Progenitor cell of endocrine pancreas (in vitro differentiated cells): ENCODE measurements at regions not wholly inside any gene's neighbourhood (a gene's known extent, or its start where the extent isn't known, plus 50 kb on each side); places are given as distances from the start of the nearest gene placed in this dataset.

Experiments
- DNase-seq: peaks from one replicate; pipeline ENCODE4 v3.0.0; 2021; ENCODE audit warnings: low spot score; ENCODE audit not compliant: unreplicated experiment
- H3K27ac Mint-ChIP-seq: 2 replicates; pipeline ENCODE4 v1.8.0; 2021; ENCODE audit warnings: mild to moderate bottlenecking, moderate library complexity, mixed read lengths
- H3K27me3 Mint-ChIP-seq: 2 replicates; pipeline ENCODE4 v1.8.0; 2021; ENCODE audit warnings: mixed read lengths
- H3K36me3 Mint-ChIP-seq: 2 replicates; pipeline ENCODE4 v1.8.0; 2022; ENCODE audit warnings: mixed read lengths; ENCODE audit not compliant: insufficient read depth
- H3K4me1 Mint-ChIP-seq: 2 replicates; pipeline ENCODE4 v1.8.0; 2021; ENCODE audit warnings: low read depth, mixed read lengths
- H3K4me3 Mint-ChIP-seq: 2 replicates; pipeline ENCODE4 v1.8.0; 2021; ENCODE audit warnings: low read depth, mild to moderate bottlenecking, moderate library complexity, mixed read lengths
- H3K9me3 Mint-ChIP-seq: 2 replicates; pipeline ENCODE4 v1.8.0; 2021; ENCODE audit warnings: low read depth, mixed read lengths
- TF ChIP-seq, protein P1 (sequence below): fragments of 200-600 bp; sonication (generic); IDR thresholded peaks from one replicate; pipeline ENCODE4 v1.5.0; 2021; ENCODE audit warnings: antibody characterized with exemption, mild to moderate bottlenecking; ENCODE audit not compliant: unreplicated experiment

- Mint-ChIP-seq H3K9me3 (peaks cover 40% of the 10 kb centered on the region), H3K4me3 (no peak overlapping the region), H3K4me1 (no peaks in the 10 kb centered on the region), H3K27me3 (no peaks in the 10 kb centered on the region), H3K27ac (no peak overlapping the region), H3K36me3 (no peaks in the 10 kb centered on the region)
- TF ChIP-seq, protein P1, sequence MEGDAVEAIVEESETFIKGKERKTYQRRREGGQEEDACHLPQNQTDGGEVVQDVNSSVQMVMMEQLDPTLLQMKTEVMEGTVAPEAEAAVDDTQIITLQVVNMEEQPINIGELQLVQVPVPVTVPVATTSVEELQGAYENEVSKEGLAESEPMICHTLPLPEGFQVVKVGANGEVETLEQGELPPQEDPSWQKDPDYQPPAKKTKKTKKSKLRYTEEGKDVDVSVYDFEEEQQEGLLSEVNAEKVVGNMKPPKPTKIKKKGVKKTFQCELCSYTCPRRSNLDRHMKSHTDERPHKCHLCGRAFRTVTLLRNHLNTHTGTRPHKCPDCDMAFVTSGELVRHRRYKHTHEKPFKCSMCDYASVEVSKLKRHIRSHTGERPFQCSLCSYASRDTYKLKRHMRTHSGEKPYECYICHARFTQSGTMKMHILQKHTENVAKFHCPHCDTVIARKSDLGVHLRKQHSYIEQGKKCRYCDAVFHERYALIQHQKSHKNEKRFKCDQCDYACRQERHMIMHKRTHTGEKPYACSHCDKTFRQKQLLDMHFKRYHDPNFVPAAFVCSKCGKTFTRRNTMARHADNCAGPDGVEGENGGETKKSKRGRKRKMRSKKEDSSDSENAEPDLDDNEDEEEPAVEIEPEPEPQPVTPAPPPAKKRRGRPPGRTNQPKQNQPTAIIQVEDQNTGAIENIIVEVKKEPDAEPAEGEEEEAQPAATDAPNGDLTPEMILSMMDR = no peak
- no peak for DNase-seq
Observed at GRCh38 chrX:145936769-145937168, 119.1 kb downstream of the SLITRK2 start.

DNA sequence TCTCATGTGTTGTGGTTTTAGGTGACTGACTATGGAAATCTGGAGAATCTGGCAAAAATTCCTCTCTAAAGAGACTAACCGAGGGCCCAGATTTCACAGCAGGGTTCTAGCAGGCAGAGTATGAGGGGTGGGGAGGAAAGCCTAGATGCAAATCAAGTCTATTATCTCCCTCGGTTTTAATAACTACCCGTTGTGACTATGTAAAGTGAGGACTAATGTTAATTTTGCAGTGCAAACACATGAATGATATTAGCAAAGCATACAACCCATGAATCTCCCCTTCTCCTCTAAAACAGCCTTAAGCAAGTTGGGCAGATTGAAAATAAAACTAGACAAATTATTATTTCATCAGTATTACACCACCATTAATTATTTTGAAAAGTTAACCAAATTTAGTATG, 131.4 kb downstream of the SLITRK2 start:
- no peak for DNase-seq
- TF ChIP-seq, protein P1 = no peak
- Mint-ChIP-seq H3K9me3 (peaks cover 31% of the 10 kb centered on the region), H3K27ac (no peak overlapping the region), H3K36me3 (no peaks in the 10 kb centered on the region), H3K4me1 (no peaks in the 10 kb centered on the region), H3K4me3 (no peak overlapping the region), H3K27me3 (no peaks in the 10 kb centered on the region)

- no peak overlapping the region for H3K27ac Mint-ChIP-seq
- H3K36me3 Mint-ChIP-seq = no peaks in the 10 kb centered on the region
- peaks cover 41% of the 10 kb centered on the region for H3K9me3 Mint-ChIP-seq
- no peak for DNase-seq
- no peaks in the 10 kb centered on the region for H3K27me3 Mint-ChIP-seq
- H3K4me3 Mint-ChIP-seq = no peak overlapping the region
- no peaks in the 10 kb centered on the region for H3K4me1 Mint-ChIP-seq
- TF ChIP-seq, protein P1 = no peak
Observed at GRCh38 chrX:145953628-145954027, 136.0 kb downstream of the SLITRK2 start.

GRCh38 chrX:145990051-145990450, 172.4 kb downstream of the SLITRK2 start:
- DNase-seq = no peak
- H3K36me3 Mint-ChIP-seq = no peaks in the 10 kb centered on the region
- peaks cover 43% of the 10 kb centered on the region for H3K9me3 Mint-ChIP-seq
- H3K4me3 Mint-ChIP-seq = no peak overlapping the region
- H3K27me3 Mint-ChIP-seq = no peaks in the 10 kb centered on the region
- TF ChIP-seq, protein P1 = no peak
- no peak overlapping the region for H3K27ac Mint-ChIP-seq
- H3K4me1 Mint-ChIP-seq = no peaks in the 10 kb centered on the region

- TF ChIP-seq, protein P1 = no peak
- Mint-ChIP-seq H3K4me3 (no peak overlapping the region), H3K36me3 (no peaks in the 10 kb centered on the region), H3K27me3 (no peaks in the 10 kb centered on the region), H3K4me1 (no peaks in the 10 kb centered on the region), H3K27ac (no peak overlapping the region), H3K9me3 (peaks cover 12% of the 10 kb centered on the region)
- DNase-seq = no peak
Observed at GRCh38 chrX:146006637-146007036, 189.0 kb downstream of the SLITRK2 start.
